Right cardiac atrium (tissue), 5 donors: ENCODE measurements at regions not wholly inside any gene's neighbourhood (a gene's known extent, or its start where the extent isn't known, plus 50 kb on each side); places are given as distances from the start of the nearest gene placed in this dataset.

Experiments used
- ATAC-seq, 2 donors: fragments of 200-7000 bp; cut with Tn5 transposase; one replicate each; pipeline versions ENCODE4 v1.8.0 to v1.9.1; 2020; ENCODE audit warnings: moderate library complexity in 2 of 2, mild to moderate bottlenecking in 1 of 2
- DNase-seq, 3 donors: peaks; one replicate each; pipeline ENCODE4 v3.0.0-alpha.2; 2020
- H3K27ac ChIP-seq: one replicate; pipeline ENCODE4 v1.5.1; 2013; ENCODE audit warnings: mild to moderate bottlenecking, low read length, control low read depth, moderate library complexity
- H3K27me3 ChIP-seq: one replicate; pipeline ENCODE4 v1.6.1; 2013; ENCODE audit not compliant: control insufficient read depth, insufficient read depth
- H3K4me1 ChIP-seq: one replicate; pipeline ENCODE4 v1.6.1; 2013; ENCODE audit warnings: low read length; ENCODE audit not compliant: control insufficient read depth, insufficient read depth
- H3K4me3 ChIP-seq: one replicate; pipeline ENCODE4 v1.5.1; 2013; ENCODE audit warnings: low read length, control low read depth
- H3K9me3 ChIP-seq: one replicate; pipeline ENCODE4 v1.6.1; 2013; ENCODE audit warnings: low read length; ENCODE audit not compliant: control insufficient read depth
- WGBS: extraction: QIAGEN DNeasy Blood & Tissue Kit; methylation state at CpG from one replicate; pipeline ENCODE4 v1.1.7; 2013; 5-methylcytosine and 5-hydroxymethylcytosine counted together
- intact Hi-C, 4 donors: fragments of 100-400 bp; cut with DNase I; formaldehyde crosslinking; loops; one replicate each; pipeline versions ENCODE4 v1.11.0 to v1.14.0; 2022 to 2023
- donor health status: healthy with polysubstance abuse.
- donor health status: DM: no; HTN: yes; CAD: no.
- donor health status: DM: no; HTN: no; CAD: no.
- donor health status: DM: no; HTN: yes; CAD: no; lungs with severe emphysema.
- donor health status: DM: yes; HTN: yes; CAD: no.

- Histone ChIP-seq H3K27me3 (no peaks in the 10 kb centered on the region), H3K4me1 (peaks cover 18% of the 10 kb centered on the region), H3K9me3 (no peaks in the 10 kb centered on the region), H3K27ac (peak overlapping the region; percentile 65), H3K4me3 (no peak overlapping the region)
- intact Hi-C loops = loop anchor here in 1 of 4 donors (10.0 kb wide), 1 partner anchor 96 kb away; no protein-coding TSS in a partner anchor
- WGBS = 17% methylated on average over 1 of the region's 1 CpG
- ATAC-seq (peak; percentile 38 to 71), DNase-seq (no peak)
These were observed 110.4 kb upstream of the AKIP1 start for GRCh38 chr11:8800520-8801110.

GRCh38 chr11:8801121-8801520, 109.9 kb upstream of the AKIP1 start:
- Histone ChIP-seq H3K4me1 (peaks cover 23% of the 10 kb centered on the region), H3K27me3 (no peaks in the 10 kb centered on the region), H3K9me3 (no peaks in the 10 kb centered on the region), H3K27ac (no peak overlapping the region), H3K4me3 (no peak overlapping the region)
- ATAC-seq (no peak), DNase-seq (no peak)
- WGBS = 94% methylated on average over 9 of the region's 9 CpGs
- intact Hi-C loops = loop anchor here in 1 of 4 donors (10.0 kb wide), 1 partner anchor 96 kb away; no protein-coding TSS in a partner anchor

DNA sequence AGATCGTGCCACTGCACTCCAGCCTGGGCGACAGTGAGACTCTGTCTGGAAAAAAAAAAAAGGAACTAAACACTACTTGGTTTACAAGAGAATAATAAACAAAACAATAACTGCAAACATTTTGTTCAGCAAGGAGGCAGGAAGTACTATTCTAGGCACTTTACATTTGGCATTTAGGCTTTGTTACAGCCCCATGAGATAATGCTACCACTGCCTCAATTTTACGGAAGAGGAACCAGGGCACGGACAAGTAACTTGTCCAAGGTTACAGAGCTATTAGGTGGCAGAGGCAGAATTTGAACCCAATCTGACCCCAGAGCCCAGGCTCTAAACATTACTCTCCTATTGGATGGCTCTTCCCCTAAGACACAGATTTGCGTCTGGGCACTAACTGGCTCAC, 108.7 kb upstream of the AKIP1 start:
- no peak for ATAC-seq
- Histone ChIP-seq H3K4me3 (no peak overlapping the region), H3K27me3 (no peaks in the 10 kb centered on the region), H3K4me1 (peaks cover 30% of the 10 kb centered on the region), H3K27ac (no peak overlapping the region), H3K9me3 (no peaks in the 10 kb centered on the region)
- no peak for DNase-seq
- 62% methylated on average over 5 of the region's 5 CpGs for WGBS
- intact Hi-C loops = loop anchor here in 1 of 4 donors (10.0 kb wide), 1 partner anchor 97 kb away; no protein-coding TSS in a partner anchor

- intact Hi-C loops = loop anchor here in 1 of 4 donors (10.0 kb wide), 1 partner anchor 99 kb away; no protein-coding TSS in a partner anchor
- no peak overlapping the region for H3K4me3 ChIP-seq
- peak in 1 of 2 donors; percentile 18 for ATAC-seq
- H3K27me3 ChIP-seq = no peaks in the 10 kb centered on the region
- no peak for DNase-seq
- H3K4me1 ChIP-seq = peaks cover 35% of the 10 kb centered on the region
- H3K27ac ChIP-seq = peak overlapping the region; percentile 69
- WGBS = 79% methylated on average over 6 of the region's 6 CpGs
- no peaks in the 10 kb centered on the region for H3K9me3 ChIP-seq
These were observed 107.0 kb upstream of the AKIP1 start for GRCh38 chr11:8803973-8804372.

- DNase-seq (no peak), ATAC-seq (no peak)
- WGBS = 8% methylated on average over 3 of the region's 3 CpGs
- Histone ChIP-seq H3K27ac (peak overlapping the region; percentile 79), H3K27me3 (no peaks in the 10 kb centered on the region), H3K9me3 (no peaks in the 10 kb centered on the region), H3K4me1 (peaks cover 34% of the 10 kb centered on the region), H3K4me3 (no peak overlapping the region)
- intact Hi-C loops = loop anchor here in 2 of 4 donors (5.0 to 10.0 kb wide), 2 partner anchors 100 to 118 kb away; no protein-coding TSS in a partner anchor
These were observed 105.7 kb upstream of the AKIP1 start for GRCh38 chr11:8805296-8805695.

DNA sequence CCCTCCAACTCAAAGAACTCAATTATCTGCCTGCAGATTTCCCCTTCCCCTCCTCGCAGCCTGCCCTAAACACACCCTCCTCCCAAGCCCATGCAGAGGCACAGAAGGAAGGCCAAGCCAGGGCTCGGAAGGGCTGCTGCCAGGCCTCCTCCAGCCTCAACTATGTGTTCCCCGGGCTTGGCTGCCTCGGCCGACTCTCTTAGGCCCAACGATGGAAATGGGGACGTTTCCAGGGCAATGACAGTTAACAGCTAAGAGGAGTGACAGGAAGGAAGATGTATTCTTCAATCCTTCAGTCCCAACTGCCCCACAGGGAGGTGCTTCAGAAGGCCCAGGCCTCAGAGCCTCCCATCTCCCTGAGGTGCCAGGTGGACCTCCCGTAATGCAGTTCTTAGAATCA, 104.0 kb upstream of the AKIP1 start:
- Histone ChIP-seq H3K4me3 (no peak overlapping the region), H3K27me3 (no peaks in the 10 kb centered on the region), H3K4me1 (peaks cover 26% of the 10 kb centered on the region), H3K27ac (peak overlapping the region; percentile 83), H3K9me3 (no peaks in the 10 kb centered on the region)
- DNase-seq (peak in 2 of 3 donors; percentile 27 to 70), ATAC-seq (no peak)
- intact Hi-C loops = loop anchor here in 2 of 4 donors (5.0 to 10.0 kb wide), 2 partner anchors 102 to 120 kb away; no protein-coding TSS in a partner anchor
- 38% methylated on average over 8 of the region's 8 CpGs for WGBS

DNA sequence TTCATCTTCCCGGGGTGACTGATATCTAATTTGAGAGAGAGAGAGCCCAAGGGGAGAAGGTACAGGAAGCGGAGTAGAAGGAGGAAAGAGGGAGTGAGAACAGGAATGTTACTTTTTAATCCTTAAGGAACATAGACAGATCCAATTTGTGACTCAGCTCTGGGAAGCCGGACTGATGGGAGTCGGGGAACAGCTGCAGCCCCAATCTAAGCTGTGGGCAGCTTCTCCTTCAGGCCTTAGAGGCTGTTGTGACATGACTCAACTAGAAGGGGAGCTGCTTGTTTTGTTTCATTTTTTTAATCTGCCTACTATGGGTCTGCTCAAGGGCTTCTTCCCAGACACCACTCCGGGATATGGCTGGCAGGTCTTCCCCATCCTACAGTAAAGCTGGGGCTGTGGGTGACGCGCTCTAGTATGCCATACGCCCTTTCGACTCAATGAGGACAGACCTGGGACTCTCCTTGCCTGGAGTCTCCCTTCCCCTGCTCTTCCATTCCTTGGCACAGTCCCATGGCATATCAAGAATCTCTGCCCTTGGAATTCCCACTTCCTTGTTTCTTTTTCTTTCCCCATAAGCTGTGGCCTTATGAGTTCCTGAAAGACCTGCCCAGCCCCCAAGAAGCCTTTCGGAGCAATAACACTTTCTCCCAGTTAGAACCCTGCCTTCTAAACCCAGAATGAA, 103.3 kb upstream of the AKIP1 start:
- H3K4me3 ChIP-seq = peak overlapping the region; percentile 73
- WGBS = 44% methylated on average over 10 of the region's 10 CpGs
- intact Hi-C loops = loop anchor here in 2 of 4 donors (5.0 to 10.0 kb wide), 2 partner anchors 103 to 120 kb away; no protein-coding TSS in a partner anchor
- ATAC-seq (peak; percentile 63 to 67), DNase-seq (peak; percentile 62 to 79 (median 72))
- peak overlapping the region; percentile 83 for H3K27ac ChIP-seq
- no peaks in the 10 kb centered on the region for H3K9me3 ChIP-seq
- H3K27me3 ChIP-seq = no peaks in the 10 kb centered on the region
- peaks cover 26% of the 10 kb centered on the region for H3K4me1 ChIP-seq

DNA sequence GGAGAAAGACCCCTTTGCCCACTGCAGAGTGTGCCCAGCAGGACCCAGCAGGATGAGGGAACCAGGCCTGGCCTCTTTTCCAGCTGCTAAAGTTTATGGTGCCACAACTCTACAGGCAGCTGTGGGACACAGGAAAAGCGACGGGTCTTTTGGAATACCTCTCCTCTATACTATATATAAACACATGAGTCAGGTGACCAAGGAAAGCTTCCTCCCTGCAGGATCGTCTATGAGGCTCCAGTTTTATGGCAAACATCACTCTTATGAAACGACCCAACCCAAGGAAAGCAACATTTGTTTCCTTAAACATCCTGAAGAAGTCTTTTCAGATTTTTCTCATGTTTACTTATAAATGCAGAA, 102.8 kb upstream of the AKIP1 start:
- peaks cover 26% of the 10 kb centered on the region for H3K4me1 ChIP-seq
- no peak for DNase-seq
- 22% methylated on average over 4 of the region's 4 CpGs for WGBS
- intact Hi-C loops = loop anchor here in 2 of 4 donors (5.0 to 10.0 kb wide), 2 partner anchors 103 to 121 kb away; no protein-coding TSS in a partner anchor
- no peaks in the 10 kb centered on the region for H3K9me3 ChIP-seq
- H3K27ac ChIP-seq = peak overlapping the region; percentile 96
- ATAC-seq = no peak
- H3K4me3 ChIP-seq = peak overlapping the region; percentile 73
- no peaks in the 10 kb centered on the region for H3K27me3 ChIP-seq

GRCh38 chr11:8809241-8809938, 101.6 kb upstream of the AKIP1 start:
- no peaks in the 10 kb centered on the region for H3K27me3 ChIP-seq
- WGBS = 45% methylated on average over 7 of the region's 7 CpGs
- intact Hi-C loops = loop anchor here in 2 of 4 donors (5.0 to 10.0 kb wide), 2 partner anchors 105 to 122 kb away; no protein-coding TSS in a partner anchor
- H3K27ac ChIP-seq = peak overlapping the region; percentile 96
- no peak for ATAC-seq
- H3K9me3 ChIP-seq = no peaks in the 10 kb centered on the region
- peaks cover 19% of the 10 kb centered on the region for H3K4me1 ChIP-seq
- no peak for DNase-seq
- peak overlapping the region; percentile 73 for H3K4me3 ChIP-seq

DNA sequence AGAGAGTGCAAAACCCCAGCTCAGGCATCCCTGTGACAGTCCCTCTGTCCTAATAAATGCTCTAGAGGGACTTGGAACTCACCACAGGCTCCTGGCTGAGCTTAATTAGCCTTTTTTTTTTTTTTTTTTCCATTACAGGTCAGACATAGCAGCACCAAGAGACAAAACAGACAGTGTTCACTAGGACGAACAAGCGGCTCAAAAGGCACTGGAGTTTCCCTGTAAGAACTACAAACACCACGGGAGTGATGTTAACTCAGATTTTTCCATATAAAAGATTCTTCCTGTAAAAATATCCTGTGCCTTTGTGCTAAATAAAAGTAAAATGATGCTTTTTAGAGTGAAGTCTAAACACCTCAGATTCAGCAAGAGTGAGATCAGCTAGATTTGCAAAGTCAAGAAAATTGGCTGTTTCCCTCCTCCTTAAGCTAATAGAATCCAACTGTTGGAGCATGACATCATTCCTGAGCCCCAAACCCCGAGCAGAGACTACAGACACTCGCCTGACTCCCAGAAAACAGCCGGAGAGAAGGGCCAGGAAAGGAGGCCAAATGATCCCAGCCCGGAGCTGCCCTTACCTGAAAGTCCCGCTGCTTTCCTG, 101.0 kb upstream of the AKIP1 start:
- intact Hi-C loops = loop anchor here in 2 of 4 donors (5.0 to 10.0 kb wide), 2 partner anchors 105 to 123 kb away; no protein-coding TSS in a partner anchor
- Histone ChIP-seq H3K4me3 (peak overlapping the region; percentile 73), H3K4me1 (peaks cover 19% of the 10 kb centered on the region), H3K27ac (peak overlapping the region; percentile 96), H3K27me3 (no peaks in the 10 kb centered on the region), H3K9me3 (no peaks in the 10 kb centered on the region)
- DNase-seq (no peak), ATAC-seq (peak in 1 of 2 donors; percentile 6)
- 22% methylated on average over 8 of the region's 8 CpGs for WGBS
